A673 (cell line): ENCODE measurements at regions not wholly inside any gene's neighbourhood (a gene's known extent, or its start where the extent isn't known, plus 50 kb on each side); places are given as distances from the start of the nearest gene placed in this dataset.
A peak's percentile ranks its signal among the peaks of the same experiment; 100 is the strongest.

Source experiments
- BruUV-seq: library from RNA; stranded (reverse); fragments of 400-500 nt; replicated peaks from 2 replicates; lab custom pipeline; 2021; lab: Mats Ljungman, UMichigan
- CTCF ChIA-PET: fragments of 300-600 bp; sonication (Branson Sonifier 250); formaldehyde crosslinking; loops from one replicate; lab custom pipeline; 2022; ENCODE audit warnings: antibody characterized with exemption; lab: Charles Lee
- POLR2A ChIA-PET: fragments of 300-600 bp; sonication (Branson Sonifier 250); formaldehyde crosslinking; loops from one replicate; lab custom pipeline; 2022; ENCODE audit warnings: antibody characterized with exemption; ENCODE audit not compliant: low non-redundant PET; lab: Charles Lee
- DNase-seq: peaks from one replicate; pipeline ENCODE4 v3.0.0-alpha.2; 2015; ENCODE audit warnings: low spot score
- H3K27ac ChIP-seq: fragments of 200-600 bp; sonication (generic); 2 replicates; pipeline ENCODE4 v1.5.1; 2016; ENCODE audit warnings: mixed run types, low read depth, mild to moderate bottlenecking, mixed read lengths, antibody characterized with exemption, low read length; ENCODE audit not compliant: poor library complexity, severe bottlenecking
- H3K27me3 ChIP-seq: fragments of 200-600 bp; sonication (generic); replicated peaks from 2 replicates; pipeline ENCODE4 v1.6.1; 2017; ENCODE audit warnings: mixed run types, low read depth, mild to moderate bottlenecking, mixed read lengths, antibody characterized with exemption, low read length; ENCODE audit not compliant: insufficient read depth, poor library complexity
- H3K36me3 ChIP-seq: fragments of 200-600 bp; sonication (generic); 2 replicates; pipeline ENCODE4 v1.6.1; 2016; ENCODE audit warnings: mixed run types, mild to moderate bottlenecking, mixed read lengths, antibody characterized with exemption, low read length; ENCODE audit not compliant: insufficient read depth, poor library complexity, severe bottlenecking
- H3K4me1 ChIP-seq: fragments of 200-600 bp; sonication (generic); 2 replicates; pipeline ENCODE4 v1.6.1; 2017; ENCODE audit warnings: mixed run types, mild to moderate bottlenecking, mixed read lengths, antibody characterized with exemption, low read length; ENCODE audit not compliant: insufficient read depth, poor library complexity, severe bottlenecking
- H3K4me3 ChIP-seq: fragments of 200-600 bp; sonication (generic); 2 replicates; pipeline ENCODE4 v1.5.1; 2016; ENCODE audit warnings: low read depth, mixed run types, mild to moderate bottlenecking, mixed read lengths, low read length; ENCODE audit not compliant: poor library complexity, severe bottlenecking
- H3K9me3 ChIP-seq: fragments of 200-600 bp; sonication (generic); 2 replicates; pipeline ENCODE4 v1.6.1; 2016; ENCODE audit warnings: mixed run types, low read depth, mild to moderate bottlenecking, mixed read lengths, antibody characterized with exemption, low read length; ENCODE audit not compliant: poor library complexity, severe bottlenecking
- EZH2 ChIP-seq: fragments of 200-600 bp; sonication (generic); IDR thresholded peaks from 2 replicates; pipeline ENCODE4 v1.6.1; 2017; ENCODE audit warnings: borderline replicate concordance, low read depth, mild to moderate bottlenecking, mixed read lengths, antibody characterized with exemption, low read length; ENCODE audit not compliant: poor library complexity, severe bottlenecking
- intact Hi-C: fragments of 100-400 bp; cut with micrococcal nuclease; formaldehyde crosslinking; loops from one replicate; pipeline ENCODE4 v1.10.0; 2022; ENCODE audit not compliant: unreplicated experiment
- TF ChIP-seq, protein P1 (sequence below): fragments of 300-800, 200-600 bp; sonication (generic); conservative IDR thresholded peaks from 2 replicates; pipeline ENCODE4 v1.5.1; 2017; ENCODE audit warnings: low read depth, mild to moderate bottlenecking, antibody characterized with exemption, low read length, moderate library complexity, mixed read lengths

DNA sequence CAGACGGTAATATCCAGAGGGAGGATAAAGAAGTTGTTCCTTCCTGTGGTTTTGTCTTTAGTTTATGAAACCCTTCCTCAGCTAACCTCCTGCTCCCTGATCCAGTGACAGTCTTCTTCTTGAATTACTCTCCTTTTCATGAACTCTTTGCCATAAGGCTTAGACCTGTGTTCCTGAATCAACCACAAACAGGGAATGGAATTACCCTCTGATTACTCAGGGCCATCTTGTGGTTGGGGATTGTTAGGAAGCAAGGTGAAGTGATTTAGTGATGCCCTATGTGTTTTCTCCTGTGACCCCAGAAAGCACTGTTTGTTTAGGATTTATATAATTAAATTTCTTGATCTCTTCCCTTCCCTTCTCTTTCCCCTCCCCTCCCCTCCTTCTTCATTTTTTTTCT is 409.1 kb downstream of the TAF11L14 start:
- DNase-seq: peak; percentile 9
- Histone ChIP-seq H3K36me3 (no peaks in the 10 kb centered on the region), H3K27ac (no peak overlapping the region), H3K4me3 (no peak overlapping the region), H3K4me1 (no peaks in the 10 kb centered on the region), H3K27me3 (no peaks in the 10 kb centered on the region), H3K9me3 (no peaks in the 10 kb centered on the region)
- intact Hi-C loops: no loop called here
- BruUV-seq: no TSS peak
- ChIA-PET POLR2A (no interaction called here), CTCF (no interaction called here)
- no peak for TF ChIP-seq EZH2
- TF ChIP-seq, protein P1, sequence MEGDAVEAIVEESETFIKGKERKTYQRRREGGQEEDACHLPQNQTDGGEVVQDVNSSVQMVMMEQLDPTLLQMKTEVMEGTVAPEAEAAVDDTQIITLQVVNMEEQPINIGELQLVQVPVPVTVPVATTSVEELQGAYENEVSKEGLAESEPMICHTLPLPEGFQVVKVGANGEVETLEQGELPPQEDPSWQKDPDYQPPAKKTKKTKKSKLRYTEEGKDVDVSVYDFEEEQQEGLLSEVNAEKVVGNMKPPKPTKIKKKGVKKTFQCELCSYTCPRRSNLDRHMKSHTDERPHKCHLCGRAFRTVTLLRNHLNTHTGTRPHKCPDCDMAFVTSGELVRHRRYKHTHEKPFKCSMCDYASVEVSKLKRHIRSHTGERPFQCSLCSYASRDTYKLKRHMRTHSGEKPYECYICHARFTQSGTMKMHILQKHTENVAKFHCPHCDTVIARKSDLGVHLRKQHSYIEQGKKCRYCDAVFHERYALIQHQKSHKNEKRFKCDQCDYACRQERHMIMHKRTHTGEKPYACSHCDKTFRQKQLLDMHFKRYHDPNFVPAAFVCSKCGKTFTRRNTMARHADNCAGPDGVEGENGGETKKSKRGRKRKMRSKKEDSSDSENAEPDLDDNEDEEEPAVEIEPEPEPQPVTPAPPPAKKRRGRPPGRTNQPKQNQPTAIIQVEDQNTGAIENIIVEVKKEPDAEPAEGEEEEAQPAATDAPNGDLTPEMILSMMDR: 0 out of 2 replicates have a peak, but pooled peaks have one; percentile 15

- CTCF ChIA-PET: no interaction called here
- intact Hi-C loops: no loop called here
- TF ChIP-seq, protein P1: no peak
- TF ChIP-seq EZH2: no peak
Measured at GRCh38 chr5:18048449-18048848, 414.2 kb downstream of the TAF11L14 start.

GRCh38 chr5:18050345-18050744 is 416.1 kb downstream of the TAF11L14 start:
- POLR2A ChIA-PET: no interaction called here
- Histone ChIP-seq H3K27me3 (no peaks in the 10 kb centered on the region), H3K4me1 (no peaks in the 10 kb centered on the region), H3K4me3 (no peak overlapping the region), H3K27ac (no peak overlapping the region), H3K36me3 (no peaks in the 10 kb centered on the region), H3K9me3 (no peaks in the 10 kb centered on the region)
- intact Hi-C loops: no loop called here
- DNase-seq: no peak
- no peak for TF ChIP-seq EZH2
- CTCF ChIA-PET: no interaction called here
- BruUV-seq: no TSS peak

More at GRCh38 chr5:18048449-18048848, 414.2 kb downstream of the TAF11L14 start:
- H3K27me3 ChIP-seq: no peaks in the 10 kb centered on the region
- POLR2A ChIA-PET: no interaction called here
- H3K4me3 ChIP-seq: no peak overlapping the region
- no peaks in the 10 kb centered on the region for H3K36me3 ChIP-seq
- H3K4me1 ChIP-seq: no peaks in the 10 kb centered on the region
- no peak overlapping the region for H3K27ac ChIP-seq
- BruUV-seq: no TSS peak
- no peaks in the 10 kb centered on the region for H3K9me3 ChIP-seq
- DNase-seq: no peak

GRCh38 chr5:18050776-18051175 is 416.5 kb downstream of the TAF11L14 start:
- DNase-seq: no peak
- H3K9me3 ChIP-seq: no peaks in the 10 kb centered on the region
- H3K27me3 ChIP-seq: no peaks in the 10 kb centered on the region
- no peak overlapping the region for H3K4me3 ChIP-seq
- BruUV-seq: no TSS peak
- H3K36me3 ChIP-seq: no peaks in the 10 kb centered on the region
- ChIA-PET CTCF (no interaction called here), POLR2A (no interaction called here)
- TF ChIP-seq, protein P1: no peak
- TF ChIP-seq EZH2: no peak
- no peaks in the 10 kb centered on the region for H3K4me1 ChIP-seq
- intact Hi-C loops: no loop called here
- H3K27ac ChIP-seq: no peak overlapping the region
